ENCODE measurements at regions not wholly inside any gene's neighbourhood (a gene's known extent, or its start where the extent isn't known, plus 50 kb on each side); places are given as distances from the start of the nearest gene placed in this dataset.
"Not testable (repeated sequence)": the region's sequence is repeated elsewhere in the genome, so short reads cannot be mapped to it uniquely, and the experiment has no call there.

GRCh38 chrX:35291013-35291412 lies 348.4 kb downstream of the FAM47B start:
- H3K27ac ChIP-seq (ENCODE audit: low read length): no peak overlapping the region
- no peak for DNase-seq
- H3K9ac ChIP-seq (ENCODE audit: low read length): no peak overlapping the region
- H3K27me3 ChIP-seq (ENCODE audit: low read length): no peaks in the 10 kb centered on the region
- no peaks in the 10 kb centered on the region for H3K9me2 ChIP-seq (replicated peaks; ENCODE audit: insufficient read depth, low read length)
- H3K4me3 ChIP-seq (ENCODE audit: low read length): no peak overlapping the region
- H3K79me2 ChIP-seq (ENCODE audit: low read length): no peaks in the 10 kb centered on the region
- H2AFZ ChIP-seq (ENCODE audit: low read length): no peak overlapping the region
- H3K4me1 ChIP-seq (ENCODE audit: low read length): no peaks in the 10 kb centered on the region
- H3K9me3 ChIP-seq (ENCODE audit: low read length): peaks cover 34% of the 10 kb centered on the region
- no peak overlapping the region for H3K4me2 ChIP-seq (ENCODE audit: low read depth, low read length, poor library complexity, severe bottlenecking)
- H4K20me1 ChIP-seq (ENCODE audit: insufficient read depth, low read depth, low read length): no peaks in the 10 kb centered on the region
- H3K36me3 ChIP-seq (ENCODE audit: insufficient read depth, low read length): no peaks in the 10 kb centered on the region

- Histone ChIP-seq H3K4me1 (ENCODE audit: low read length) (no peaks in the 10 kb centered on the region), H3K9me2 (replicated peaks; ENCODE audit: insufficient read depth, low read length) (no peaks in the 10 kb centered on the region), H3K9me3 (ENCODE audit: low read length) (peaks cover 42% of the 10 kb centered on the region), H3K27ac (ENCODE audit: low read length) (no peak overlapping the region), H3K9ac (ENCODE audit: low read length) (no peak overlapping the region), H3K79me2 (ENCODE audit: low read length) (no peaks in the 10 kb centered on the region), H3K4me3 (ENCODE audit: low read length) (no peak overlapping the region), H3K27me3 (ENCODE audit: low read length) (no peaks in the 10 kb centered on the region), H4K20me1 (ENCODE audit: insufficient read depth, low read depth, low read length) (no peaks in the 10 kb centered on the region), H3K36me3 (ENCODE audit: insufficient read depth, low read length) (no peaks in the 10 kb centered on the region), H2AFZ (ENCODE audit: low read length) (no peak overlapping the region), H3K4me2 (ENCODE audit: low read depth, low read length, poor library complexity, severe bottlenecking) (no peak overlapping the region)
- DNase-seq: no peak
These were observed 349.9 kb downstream of the FAM47B start for GRCh38 chrX:35292522-35292921.

GRCh38 chrX:35305037-35305436 lies 362.4 kb downstream of the FAM47B start:
- H3K79me2 ChIP-seq (ENCODE audit: low read length); H3K4me1 ChIP-seq (ENCODE audit: low read length); H2AFZ ChIP-seq (ENCODE audit: low read length); DNase-seq; H3K9ac ChIP-seq (ENCODE audit: low read length); H3K36me3 ChIP-seq (ENCODE audit: insufficient read depth, low read length); H3K27ac ChIP-seq (ENCODE audit: low read length); H3K27me3 ChIP-seq (ENCODE audit: low read length); H3K4me3 ChIP-seq (ENCODE audit: low read length); H3K4me2 ChIP-seq (ENCODE audit: low read depth, low read length, poor library complexity, severe bottlenecking); H3K9me2 ChIP-seq (replicated peaks; ENCODE audit: insufficient read depth, low read length); H4K20me1 ChIP-seq (ENCODE audit: insufficient read depth, low read depth, low read length): not testable (repeated sequence)
- H3K9me3 ChIP-seq (ENCODE audit: low read length): peaks cover 18% of the 10 kb centered on the region

- Histone ChIP-seq H3K9me2 (replicated peaks; ENCODE audit: insufficient read depth, low read length) (no peaks in the 10 kb centered on the region), H3K4me2 (ENCODE audit: low read depth, low read length, poor library complexity, severe bottlenecking) (no peak overlapping the region), H3K9me3 (ENCODE audit: low read length) (peaks cover 34% of the 10 kb centered on the region), H3K4me1 (ENCODE audit: low read length) (no peaks in the 10 kb centered on the region), H3K27ac (ENCODE audit: low read length) (no peak overlapping the region), H3K36me3 (ENCODE audit: insufficient read depth, low read length) (no peaks in the 10 kb centered on the region), H2AFZ (ENCODE audit: low read length) (no peak overlapping the region), H3K9ac (ENCODE audit: low read length) (no peak overlapping the region), H3K79me2 (ENCODE audit: low read length) (no peaks in the 10 kb centered on the region), H3K27me3 (ENCODE audit: low read length) (no peaks in the 10 kb centered on the region), H3K4me3 (ENCODE audit: low read length) (no peak overlapping the region), H4K20me1 (ENCODE audit: insufficient read depth, low read depth, low read length) (no peaks in the 10 kb centered on the region)
- no peak for DNase-seq
These were observed 397.2 kb downstream of the FAM47B start for GRCh38 chrX:35339796-35340195.

- no peaks in the 10 kb centered on the region for H3K27me3 ChIP-seq (ENCODE audit: low read length)
- H4K20me1 ChIP-seq (ENCODE audit: insufficient read depth, low read depth, low read length): no peaks in the 10 kb centered on the region
- no peaks in the 10 kb centered on the region for H3K79me2 ChIP-seq (ENCODE audit: low read length)
- H3K36me3 ChIP-seq (ENCODE audit: insufficient read depth, low read length): no peaks in the 10 kb centered on the region
- no peaks in the 10 kb centered on the region for H3K9me2 ChIP-seq (replicated peaks; ENCODE audit: insufficient read depth, low read length)
- H2AFZ ChIP-seq (ENCODE audit: low read length): no peak overlapping the region
- DNase-seq: no peak
- H3K9ac ChIP-seq (ENCODE audit: low read length): no peak overlapping the region
- no peaks in the 10 kb centered on the region for H3K4me1 ChIP-seq (ENCODE audit: low read length)
- H3K4me3 ChIP-seq (ENCODE audit: low read length): no peak overlapping the region
- peaks cover 31% of the 10 kb centered on the region for H3K9me3 ChIP-seq (ENCODE audit: low read length)
- no peak overlapping the region for H3K27ac ChIP-seq (ENCODE audit: low read length)
- no peak overlapping the region for H3K4me2 ChIP-seq (ENCODE audit: low read depth, low read length, poor library complexity, severe bottlenecking)
These were observed 397.9 kb downstream of the FAM47B start for GRCh38 chrX:35340465-35340864.

GRCh38 chrX:35351212-35351611 lies 408.6 kb downstream of the FAM47B start:
- Histone ChIP-seq H3K9me2 (replicated peaks; ENCODE audit: insufficient read depth, low read length) (no peaks in the 10 kb centered on the region), H3K27ac (ENCODE audit: low read length) (no peak overlapping the region), H3K9ac (ENCODE audit: low read length) (no peak overlapping the region), H3K4me3 (ENCODE audit: low read length) (no peak overlapping the region), H2AFZ (ENCODE audit: low read length) (no peak overlapping the region), H3K4me1 (ENCODE audit: low read length) (no peaks in the 10 kb centered on the region), H3K79me2 (ENCODE audit: low read length) (no peaks in the 10 kb centered on the region), H3K9me3 (ENCODE audit: low read length) (peaks cover 14% of the 10 kb centered on the region), H3K4me2 (ENCODE audit: low read depth, low read length, poor library complexity, severe bottlenecking) (no peak overlapping the region), H3K27me3 (ENCODE audit: low read length) (no peaks in the 10 kb centered on the region), H4K20me1 (ENCODE audit: insufficient read depth, low read depth, low read length) (no peaks in the 10 kb centered on the region), H3K36me3 (ENCODE audit: insufficient read depth, low read length) (no peaks in the 10 kb centered on the region)
- no peak for DNase-seq

GRCh38 chrX:35351795-35352483 lies 409.3 kb downstream of the FAM47B start:
- Histone ChIP-seq H3K9me2 (replicated peaks; ENCODE audit: insufficient read depth, low read length) (no peaks in the 10 kb centered on the region), H4K20me1 (ENCODE audit: insufficient read depth, low read depth, low read length) (no peaks in the 10 kb centered on the region), H3K9ac (ENCODE audit: low read length) (no peak overlapping the region), H3K9me3 (ENCODE audit: low read length) (peaks cover 18% of the 10 kb centered on the region), H2AFZ (ENCODE audit: low read length) (no peak overlapping the region), H3K4me2 (ENCODE audit: low read depth, low read length, poor library complexity, severe bottlenecking) (no peak overlapping the region), H3K79me2 (ENCODE audit: low read length) (no peaks in the 10 kb centered on the region), H3K27ac (ENCODE audit: low read length) (no peak overlapping the region), H3K4me1 (ENCODE audit: low read length) (no peaks in the 10 kb centered on the region), H3K36me3 (ENCODE audit: insufficient read depth, low read length) (no peaks in the 10 kb centered on the region), H3K4me3 (ENCODE audit: low read length) (no peak overlapping the region), H3K27me3 (ENCODE audit: low read length) (no peaks in the 10 kb centered on the region)
- no peak for DNase-seq

- H2AFZ ChIP-seq (ENCODE audit: low read length): no peak overlapping the region
- no peak overlapping the region for H3K4me2 ChIP-seq (ENCODE audit: low read depth, low read length, poor library complexity, severe bottlenecking)
- no peaks in the 10 kb centered on the region for H3K9me2 ChIP-seq (replicated peaks; ENCODE audit: insufficient read depth, low read length)
- no peaks in the 10 kb centered on the region for H3K27me3 ChIP-seq (ENCODE audit: low read length)
- no peaks in the 10 kb centered on the region for H3K4me1 ChIP-seq (ENCODE audit: low read length)
- no peak for DNase-seq
- no peaks in the 10 kb centered on the region for H3K36me3 ChIP-seq (ENCODE audit: insufficient read depth, low read length)
- H3K79me2 ChIP-seq (ENCODE audit: low read length): no peaks in the 10 kb centered on the region
- peaks cover 35% of the 10 kb centered on the region for H3K9me3 ChIP-seq (ENCODE audit: low read length)
- no peak overlapping the region for H3K27ac ChIP-seq (ENCODE audit: low read length)
- H4K20me1 ChIP-seq (ENCODE audit: insufficient read depth, low read depth, low read length): no peaks in the 10 kb centered on the region
- no peak overlapping the region for H3K4me3 ChIP-seq (ENCODE audit: low read length)
- H3K9ac ChIP-seq (ENCODE audit: low read length): no peak overlapping the region
These were observed 415.1 kb downstream of the FAM47B start for GRCh38 chrX:35357656-35358055.

All from Karpas-422 (cell line).